Naive thymus-derived CD4-positive, alpha-beta T cell (primary cell): ENCODE measurements at regions not wholly inside any gene's neighbourhood (a gene's known extent, or its start where the extent isn't known, plus 50 kb on each side); places are given as distances from the start of the nearest gene placed in this dataset.

ENCODE experiments used
- ATAC-seq: fragments of 150-1000 bp; cut with Tn5 transposase; 2 replicates; pipeline ENCODE4 v1.10.0; 2021; ENCODE audit warnings: mild to moderate bottlenecking, moderate library complexity
- CTCF ChIA-PET: fragments of 350-600 bp; sonication (Branson Sonifier 250); formaldehyde crosslinking; loops from one replicate; lab custom pipeline; 2021; ENCODE audit warnings: antibody characterized with exemption; lab: Charles Lee
- POLR2A ChIA-PET: fragments of 350-600 bp; sonication (Branson Sonifier 250); formaldehyde crosslinking; loops from one replicate; lab custom pipeline; 2021; ENCODE audit warnings: antibody characterized with exemption, inconsistent platforms; lab: Charles Lee
- DNase-seq, 9 donors: peaks; one replicate each; pipeline versions ENCODE4 v3.0.0 to v3.0.0-alpha.2; 2020 to 2022; ENCODE audit warnings: mixed read lengths in 1 of 9
- H3K27ac ChIP-seq: one replicate; pipeline ENCODE4 v1.7.0; 2013; ENCODE audit warnings: mild to moderate bottlenecking, low read depth, low read length, moderate library complexity
- H3K27me3 ChIP-seq, 2 donors: one replicate each; pipeline ENCODE4 v1.7.0; 2013; ENCODE audit warnings: low read length in 2 of 2, mild to moderate bottlenecking in 2 of 2, moderate library complexity in 2 of 2; ENCODE audit not compliant: control insufficient read depth in 2 of 2, insufficient read depth in 2 of 2
- H3K36me3 ChIP-seq, 3 experiments: 1 replicate in 2 of 3; 2 replicates in 1 of 3; pipeline ENCODE4 v1.7.0; 2013; ENCODE audit warnings: low read length in 3 of 3, mild to moderate bottlenecking in 3 of 3, moderate library complexity in 1 of 3; ENCODE audit not compliant: insufficient read depth in 3 of 3, control insufficient read depth in 2 of 3
- H3K4me1 ChIP-seq, 2 donors: one replicate each; pipeline ENCODE4 v1.7.0; 2013; ENCODE audit warnings: low read length in 2 of 2, mild to moderate bottlenecking in 2 of 2, moderate library complexity in 1 of 2; ENCODE audit not compliant: control insufficient read depth in 2 of 2, insufficient read depth in 2 of 2
- H3K4me3 ChIP-seq: 2 replicates; pipeline ENCODE4 v1.7.0; 2013; ENCODE audit warnings: mild to moderate bottlenecking, low read length
- H3K9me3 ChIP-seq, 3 experiments: 1 replicate in 2 of 3; 2 replicates in 1 of 3; pipeline ENCODE4 v1.7.0; 2013; ENCODE audit warnings: low read length in 3 of 3; ENCODE audit not compliant: control insufficient read depth in 2 of 3
- H3K27ac Mint-ChIP-seq, 9 donors: one replicate each; pipeline ENCODE4 v1.8.0; 2020 to 2022; ENCODE audit warnings: mixed read lengths in 9 of 9, mild to moderate bottlenecking in 8 of 9, moderate library complexity in 5 of 9, inconsistent platforms in 2 of 9
- H3K27me3 Mint-ChIP-seq, 5 donors: one replicate each; pipeline ENCODE4 v1.8.0; 2021 to 2022; ENCODE audit warnings: mixed read lengths in 5 of 5, mild to moderate bottlenecking in 1 of 5
- H3K36me3 Mint-ChIP-seq, 5 donors: one replicate each; pipeline ENCODE4 v1.8.0; 2020 to 2022; ENCODE audit warnings: mixed read lengths in 5 of 5, mild to moderate bottlenecking in 3 of 5, inconsistent platforms in 1 of 5
- H3K4me1 Mint-ChIP-seq, 7 donors: one replicate each; pipeline ENCODE4 v1.8.0; 2020 to 2022; ENCODE audit warnings: mixed read lengths in 7 of 7, mild to moderate bottlenecking in 3 of 7, inconsistent platforms in 1 of 7
- H3K4me3 Mint-ChIP-seq, 10 donors: one replicate each; pipeline ENCODE4 v1.8.0; 2020 to 2022; ENCODE audit warnings: mild to moderate bottlenecking in 10 of 10, mixed read lengths in 10 of 10, moderate library complexity in 6 of 10, inconsistent platforms in 2 of 10
- H3K9me3 Mint-ChIP-seq, 11 donors: one replicate each; pipeline ENCODE4 v1.8.0; 2020 to 2022; ENCODE audit warnings: mixed read lengths in 11 of 11, mild to moderate bottlenecking in 4 of 11, inconsistent platforms in 1 of 11, moderate library complexity in 1 of 11
- intact Hi-C, 2 donors: fragments of 100-400 bp; cut with micrococcal nuclease; formaldehyde crosslinking; loops; one replicate each; pipeline ENCODE4 v1.15.1; 2023

DNA sequence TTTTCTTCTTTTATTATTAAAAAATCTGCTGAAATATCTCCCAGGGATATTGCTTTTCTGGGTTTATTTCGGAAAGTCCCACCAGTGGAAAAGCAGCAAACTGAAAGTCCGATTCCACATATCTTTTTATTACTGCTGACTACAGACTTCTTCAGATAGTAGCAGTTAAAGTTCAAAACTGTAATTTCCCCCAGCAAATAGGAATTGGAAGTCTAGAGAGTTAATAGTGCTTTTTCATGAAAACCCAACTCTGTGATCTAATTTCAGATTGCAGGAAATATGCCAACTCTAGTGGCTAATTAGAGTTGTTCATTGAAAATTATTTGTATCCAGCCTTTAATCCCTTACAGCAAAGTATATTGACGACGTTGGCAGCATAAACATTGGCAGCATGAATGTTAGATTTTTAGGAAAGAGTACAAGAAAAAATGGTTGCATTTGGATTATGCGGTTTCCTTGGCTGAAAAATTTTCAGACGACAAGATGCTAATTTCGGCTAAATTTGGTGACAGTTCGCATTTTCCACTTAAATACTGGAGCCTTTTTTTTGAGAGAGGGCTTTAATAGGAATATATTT is 472.9 kb upstream of the CBLB start:
- no peak for ATAC-seq

GRCh38 chr3:106342386-106342785 is 473.6 kb upstream of the CBLB start:
- CTCF ChIA-PET, result no interaction called here
- intact Hi-C loops, result no loop called here
- peaks cover 0 to 11% (median 0%) of the 10 kb centered on the region in 11 donors for H3K9me3 Mint-ChIP-seq
- H3K27ac ChIP-seq, result no peak overlapping the region
- H3K4me1 ChIP-seq, result peaks cover 0 to 21% of the 10 kb centered on the region in 2 donors
- no peaks in the 10 kb centered on the region for H3K9me3 ChIP-seq
- POLR2A ChIA-PET, result no interaction called here
- no peak for DNase-seq
- no peaks in the 10 kb centered on the region for H3K36me3 ChIP-seq
- no peak overlapping the region for H3K27ac Mint-ChIP-seq
- H3K27me3 Mint-ChIP-seq, result no peaks in the 10 kb centered on the region
- peaks cover 0 to 5% (median 0%) of the 10 kb centered on the region in 5 donors for H3K36me3 Mint-ChIP-seq
- H3K4me3 ChIP-seq, result no peak overlapping the region
- H3K4me3 Mint-ChIP-seq, result no peak overlapping the region
- H3K27me3 ChIP-seq, result no peaks in the 10 kb centered on the region
- ATAC-seq, result no peak
- peaks cover 6 to 20% (median 17%) of the 10 kb centered on the region in 7 donors for H3K4me1 Mint-ChIP-seq

More for the DNA sequence above, 472.9 kb upstream of the CBLB start:
- H3K36me3 ChIP-seq, result no peaks in the 10 kb centered on the region
- H3K27me3 Mint-ChIP-seq, result no peaks in the 10 kb centered on the region
- peaks cover 0 to 24% of the 10 kb centered on the region in 2 donors for H3K4me1 ChIP-seq
- H3K27ac ChIP-seq, result no peak overlapping the region
- no peaks in the 10 kb centered on the region for H3K27me3 ChIP-seq
- CTCF ChIA-PET, result no interaction called here
- intact Hi-C loops, result no loop called here
- no peak for DNase-seq
- no peak overlapping the region for H3K27ac Mint-ChIP-seq
- no peaks in the 10 kb centered on the region for H3K9me3 ChIP-seq
- peaks cover 7 to 24% (median 20%) of the 10 kb centered on the region in 7 donors for H3K4me1 Mint-ChIP-seq
- H3K9me3 Mint-ChIP-seq, result peaks cover 0 to 11% (median 0%) of the 10 kb centered on the region in 11 donors
- POLR2A ChIA-PET, result no interaction called here
- H3K36me3 Mint-ChIP-seq, result peaks cover 0 to 6% (median 0%) of the 10 kb centered on the region in 5 donors
- H3K4me3 ChIP-seq, result no peak overlapping the region
- H3K4me3 Mint-ChIP-seq, result no peak overlapping the region

- Histone ChIP-seq H3K4me3 (no peak overlapping the region), H3K9me3 (no peaks in the 10 kb centered on the region), H3K36me3 (no peaks in the 10 kb centered on the region), H3K27ac (no peak overlapping the region), H3K27me3 (no peaks in the 10 kb centered on the region), H3K4me1 (peaks cover 0 to 10% of the 10 kb centered on the region in 2 donors)
- Mint-ChIP-seq H3K27me3 (no peaks in the 10 kb centered on the region), H3K36me3 (no peaks in the 10 kb centered on the region), H3K4me3 (no peak overlapping the region), H3K4me1 (peaks cover under 1 to 8% (median 6%) of the 10 kb centered on the region in 7 donors), H3K9me3 (peaks cover 0 to 5% (median 0%) of the 10 kb centered on the region in 11 donors), H3K27ac (no peak overlapping the region)
- ATAC-seq, result no peak
- CTCF ChIA-PET, result no interaction called here
- POLR2A ChIA-PET, result interaction anchor here (0.6 kb wide), 2 partner anchors 129 to 464 kb away, joined by 3 to 5 read pairs; no protein-coding TSS in a partner anchor
- DNase-seq, result no peak
- intact Hi-C loops, result no loop called here
These were observed 475.0 kb upstream of the CBLB start for GRCh38 chr3:106343811-106344210.

DNA sequence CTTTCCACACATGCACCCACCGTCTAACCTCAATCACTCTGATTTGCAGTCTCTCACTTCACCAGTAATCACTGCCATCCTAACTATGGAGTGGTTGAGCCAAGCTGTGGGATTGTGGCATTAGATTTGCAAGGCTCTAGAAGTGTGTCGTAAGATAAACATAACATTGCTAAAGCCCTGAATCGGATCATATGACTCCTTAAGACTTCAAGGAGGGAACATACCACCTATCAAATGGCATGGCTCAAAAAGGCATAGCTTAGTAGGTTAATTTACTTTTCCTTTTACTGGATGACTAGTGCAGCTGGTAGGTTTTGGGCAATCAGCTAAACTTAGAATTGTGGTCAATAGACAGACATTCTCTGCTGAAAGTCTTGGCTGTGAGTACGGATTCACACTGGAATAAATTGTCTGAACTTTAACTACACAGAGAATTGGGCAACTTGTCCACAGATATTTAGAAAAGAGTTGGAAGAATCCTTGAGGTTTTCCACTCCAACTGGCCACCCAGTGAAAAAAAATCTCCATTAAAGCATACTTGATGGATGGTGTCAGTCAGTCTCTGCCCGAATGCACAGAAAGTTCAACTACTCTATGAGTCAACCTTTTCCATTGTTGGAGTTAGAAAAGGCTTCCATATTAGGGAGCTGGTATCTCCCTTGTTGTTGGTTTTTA is 476.7 kb upstream of the CBLB start:
- Mint-ChIP-seq H3K4me3 (no peak overlapping the region), H3K4me1 (peaks cover 0 to 9% (median 6%) of the 10 kb centered on the region in 7 donors), H3K27ac (no peak overlapping the region), H3K36me3 (no peaks in the 10 kb centered on the region), H3K9me3 (peaks cover 0 to 4% (median 0%) of the 10 kb centered on the region in 11 donors), H3K27me3 (no peaks in the 10 kb centered on the region)
- DNase-seq (no peak), ATAC-seq (no peak)
- no peaks in the 10 kb centered on the region for H3K27me3 ChIP-seq
- H3K9me3 ChIP-seq, result no peaks in the 10 kb centered on the region
- H3K36me3 ChIP-seq, result no peaks in the 10 kb centered on the region
- H3K27ac ChIP-seq, result no peak overlapping the region
- intact Hi-C loops, result no loop called here
- H3K4me3 ChIP-seq, result no peak overlapping the region
- peaks cover 0 to 12% of the 10 kb centered on the region in 2 donors for H3K4me1 ChIP-seq
- ChIA-PET POLR2A (no interaction called here), CTCF (no interaction called here)

DNA sequence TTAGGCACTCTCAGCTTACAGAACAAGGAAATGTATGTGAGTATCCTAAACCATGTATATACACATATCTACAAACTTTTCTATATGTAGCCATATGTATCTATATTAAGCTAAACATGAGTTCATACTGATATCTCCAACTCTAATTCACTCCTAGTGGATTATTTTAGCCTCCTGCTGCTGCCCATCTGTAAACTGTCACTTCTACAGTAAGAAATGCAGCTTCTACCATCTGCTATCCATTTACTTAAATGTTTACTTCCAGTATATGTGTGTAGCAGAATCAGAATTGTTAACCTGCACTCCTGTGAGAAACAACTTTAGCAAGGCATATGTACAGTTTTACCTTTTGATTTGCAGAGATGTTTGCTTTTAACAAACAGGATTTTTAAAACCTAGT is 478.5 kb upstream of the CBLB start:
- ChIA-PET CTCF (interaction anchor here (0.6 kb wide), 1 partner anchor 17 kb away, joined by 5 read pairs; no protein-coding TSS in a partner anchor), POLR2A (no interaction called here)
- ATAC-seq, result no peak
- Histone ChIP-seq H3K27me3 (no peaks in the 10 kb centered on the region), H3K4me3 (no peak overlapping the region), H3K36me3 (no peaks in the 10 kb centered on the region), H3K4me1 (peaks cover 0 to 12% of the 10 kb centered on the region in 2 donors), H3K27ac (no peak overlapping the region), H3K9me3 (no peaks in the 10 kb centered on the region)
- no peak overlapping the region for H3K27ac Mint-ChIP-seq
- H3K4me1 Mint-ChIP-seq, result peaks cover 0 to 9% (median 5%) of the 10 kb centered on the region in 7 donors
- H3K27me3 Mint-ChIP-seq, result no peaks in the 10 kb centered on the region
- H3K9me3 Mint-ChIP-seq, result peaks cover 0 to 9% (median 0%) of the 10 kb centered on the region in 11 donors
- no peak for DNase-seq
- intact Hi-C loops, result no loop called here
- H3K36me3 Mint-ChIP-seq, result peaks cover 0 to 3% (median 0%) of the 10 kb centered on the region in 5 donors
- no peak overlapping the region for H3K4me3 Mint-ChIP-seq

DNA sequence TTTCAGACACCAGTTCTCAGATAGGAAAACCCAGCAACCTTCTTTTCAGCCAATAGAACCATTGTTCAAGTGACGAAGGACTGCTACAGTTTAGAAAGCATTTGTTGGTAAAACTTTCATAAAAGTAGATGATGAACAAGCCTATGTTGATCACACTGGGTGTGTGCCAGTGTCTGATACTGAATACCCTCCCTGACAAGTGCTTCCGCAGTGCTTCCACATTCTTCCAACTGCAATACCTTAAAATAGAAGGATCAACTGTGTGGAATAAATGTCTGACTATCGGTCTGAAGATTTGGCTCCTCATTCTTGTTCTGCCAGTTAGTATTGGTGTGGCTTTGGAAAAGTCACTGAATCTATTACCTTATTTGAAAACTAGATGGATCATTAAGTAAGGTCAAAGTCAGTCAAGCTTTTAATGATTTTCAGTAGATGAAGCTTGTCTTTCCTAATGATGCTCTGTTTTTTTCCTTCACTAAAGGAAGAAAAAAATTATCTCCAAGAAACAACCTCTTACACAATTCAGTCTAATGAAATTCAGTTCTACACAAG is 479.4 kb upstream of the CBLB start:
- Mint-ChIP-seq H3K36me3 (peaks cover 0 to 5% (median 0%) of the 10 kb centered on the region in 5 donors), H3K27ac (no peak overlapping the region), H3K4me3 (no peak overlapping the region), H3K4me1 (peaks cover 0 to 9% (median 5%) of the 10 kb centered on the region in 7 donors), H3K9me3 (peaks cover 0 to 13% (median 0%) of the 10 kb centered on the region in 11 donors), H3K27me3 (no peaks in the 10 kb centered on the region)
- intact Hi-C loops, result no loop called here
- DNase-seq (no peak), ATAC-seq (no peak)
- ChIA-PET POLR2A (no interaction called here), CTCF (no interaction called here)
- no peak overlapping the region for H3K27ac ChIP-seq
- no peaks in the 10 kb centered on the region for H3K36me3 ChIP-seq
- no peak overlapping the region for H3K4me3 ChIP-seq
- H3K27me3 ChIP-seq, result no peaks in the 10 kb centered on the region
- peaks cover 0 to 12% of the 10 kb centered on the region in 2 donors for H3K4me1 ChIP-seq
- H3K9me3 ChIP-seq, result no peaks in the 10 kb centered on the region
